CD4-positive, alpha-beta T cell treated with Interferon gamma for 1 hour (primary cell): ENCODE measurements at regions not wholly inside any gene's neighbourhood (a gene's known extent, or its start where the extent isn't known, plus 50 kb on each side); places are given as distances from the start of the nearest gene placed in this dataset.

Experiments
- DNase-seq: peaks from one replicate; pipeline ENCODE4 v3.0.0-alpha.2; 2020

GRCh38 chr22:45096256-45096907, 67.3 kb upstream of the NUP50 start:
- peak; percentile 27 for DNase-seq

GRCh38 chr22:45097061-45097460, 66.7 kb upstream of the NUP50 start:
- DNase-seq = no peak

GRCh38 chr22:45098056-45098455, 65.7 kb upstream of the NUP50 start:
- DNase-seq = no peak

GRCh38 chr22:45099961-45100360, 63.8 kb upstream of the NUP50 start:
- DNase-seq = no peak

GRCh38 chr22:45101515-45102227, 62.1 kb upstream of the NUP50 start:
- peak; percentile 53 for DNase-seq

GRCh38 chr22:45102896-45103420, 60.8 kb upstream of the NUP50 start:
- no peak for DNase-seq

GRCh38 chr22:45103756-45104155, 60.0 kb upstream of the NUP50 start:
- no peak for DNase-seq

GRCh38 chr22:45104313-45104712, 59.4 kb upstream of the NUP50 start:
- no peak for DNase-seq

GRCh38 chr22:45105281-45105702, 58.4 kb upstream of the NUP50 start:
- no peak for DNase-seq

GRCh38 chr22:45107671-45108070, 56.1 kb upstream of the NUP50 start:
- DNase-seq = no peak

GRCh38 chr22:45112136-45112879, 51.4 kb upstream of the NUP50 start:
- no peak for DNase-seq
